ENCODE measurements at regions not wholly inside any gene's neighbourhood (a gene's known extent, or its start where the extent isn't known, plus 50 kb on each side); places are given as distances from the start of the nearest gene placed in this dataset.

DNA sequence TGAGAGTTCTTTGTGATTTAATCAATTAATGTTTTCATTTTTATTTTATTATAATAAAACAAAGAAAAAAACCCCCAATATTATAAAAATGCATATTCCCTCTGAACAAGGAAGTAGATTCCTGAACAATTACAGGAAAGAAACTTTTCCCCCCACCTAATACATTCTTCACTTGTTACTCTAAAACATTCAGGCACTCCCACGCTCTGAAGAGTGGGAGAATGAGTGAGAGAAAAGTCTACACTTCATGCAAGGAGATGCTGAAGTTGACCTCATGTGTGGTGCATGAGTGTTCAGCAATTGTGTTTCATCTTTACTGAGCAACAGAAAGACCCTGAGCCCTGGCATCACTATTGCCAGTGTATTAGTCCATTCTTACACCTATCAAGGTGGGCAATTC, 244.2 kb upstream of the IGFBP3 start:
- peak; percentile 92 for DNase-seq (ENCODE audit: low spot score)

DNA sequence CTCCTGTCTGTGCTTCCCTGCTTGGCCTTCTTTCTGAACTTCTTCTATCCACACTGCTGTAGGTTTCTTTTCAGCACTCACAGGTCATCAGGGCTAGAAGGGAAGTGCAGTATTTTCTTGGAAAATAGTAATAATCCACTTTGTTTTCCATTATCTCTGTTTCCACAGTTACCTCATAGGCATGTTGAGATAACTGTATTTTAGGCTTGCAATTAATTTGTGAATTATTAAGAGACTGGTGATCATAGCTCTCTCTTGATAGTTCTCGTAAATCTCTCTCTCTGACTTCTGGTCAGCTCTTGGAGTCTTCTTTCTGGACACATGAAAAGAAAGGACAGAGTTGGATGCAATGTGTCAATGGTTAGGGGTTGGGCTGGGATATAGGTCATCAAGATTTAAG, 243.6 kb upstream of the IGFBP3 start:
- DNase-seq (ENCODE audit: low spot score) = no peak

DNA sequence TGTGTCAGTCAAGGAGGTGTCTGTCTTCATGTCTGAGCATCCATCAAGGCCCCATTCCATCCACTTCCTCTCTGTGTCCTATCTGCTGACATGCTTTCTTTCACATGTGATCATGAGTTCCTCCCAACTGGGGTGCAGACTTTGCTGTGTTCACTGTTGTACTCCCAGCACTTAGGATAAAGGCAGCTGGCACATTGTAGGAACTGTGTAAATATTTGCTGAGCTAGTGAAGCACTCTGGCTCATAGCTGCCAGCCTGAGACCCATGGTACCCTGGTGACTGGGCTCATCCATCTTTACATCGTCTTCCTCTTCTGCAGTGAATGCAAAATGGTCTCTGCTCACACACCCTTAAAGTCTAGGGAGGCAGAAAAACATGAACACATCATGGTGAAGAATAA, 242.2 kb upstream of the IGFBP3 start:
- DNase-seq (ENCODE audit: low spot score) = no peak

DNA sequence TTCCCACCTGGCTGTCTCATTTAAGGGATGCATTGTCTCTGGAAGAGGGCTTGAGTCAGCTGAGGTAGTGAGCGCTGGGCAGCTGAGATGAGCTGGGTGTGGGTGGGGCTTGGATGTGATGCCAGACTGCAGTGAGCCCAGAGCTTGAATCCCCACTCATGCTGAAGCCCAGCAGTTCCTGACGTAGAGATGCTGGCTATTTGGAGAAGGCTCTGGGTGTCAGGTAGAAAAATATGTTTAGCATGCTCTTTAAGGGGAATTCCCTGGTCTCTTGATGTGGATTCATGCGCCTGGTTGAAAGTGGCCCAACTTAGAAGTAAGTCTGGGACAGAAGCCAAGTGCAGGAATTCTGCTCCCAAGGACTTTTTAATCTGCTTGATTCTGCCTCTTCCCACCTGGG, 241.5 kb upstream of the IGFBP3 start:
- DNase-seq (ENCODE audit: low spot score) = peak; percentile 97

DNA sequence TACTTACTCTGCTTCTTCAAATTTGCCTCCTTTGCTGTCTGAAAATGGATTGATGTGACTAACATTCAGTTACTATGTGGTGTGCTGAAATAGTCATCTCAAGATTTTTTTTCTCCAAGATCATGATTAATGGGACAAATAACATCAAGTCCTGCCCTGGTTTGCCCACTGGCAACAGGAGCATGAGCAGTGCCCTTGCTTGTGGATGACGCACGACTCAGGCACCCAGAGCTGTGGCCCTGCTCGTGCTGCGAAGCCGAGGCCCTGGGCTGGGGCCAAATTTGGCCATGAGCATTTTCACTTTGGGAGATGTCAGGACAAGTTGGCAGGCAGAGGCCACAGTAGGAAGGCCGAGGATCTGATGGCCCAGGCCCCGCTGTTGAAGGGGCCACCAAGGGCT, 239.8 kb upstream of the IGFBP3 start:
- peak; percentile 83 for DNase-seq (ENCODE audit: low spot score)

DNA sequence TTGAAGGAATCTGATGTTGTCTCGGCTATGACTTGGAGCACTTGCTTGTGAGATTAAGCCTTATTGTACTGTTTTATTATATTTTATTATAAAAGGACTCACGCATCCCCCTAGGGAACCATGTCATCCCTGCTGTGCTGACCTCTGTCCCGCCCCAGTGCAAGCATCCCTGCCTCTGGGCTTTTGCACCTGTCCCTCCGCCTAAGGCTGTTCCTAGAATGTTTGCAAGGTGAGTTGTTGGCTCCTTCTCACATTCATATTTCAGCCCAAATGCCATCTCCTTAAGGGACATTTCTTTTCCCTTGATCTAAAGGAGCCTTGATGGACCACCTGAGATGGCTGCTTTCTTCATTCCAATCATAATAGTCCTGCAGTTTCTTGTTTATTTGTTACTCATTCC, 236.9 kb upstream of the IGFBP3 start:
- DNase-seq (ENCODE audit: low spot score) = no peak

DNA sequence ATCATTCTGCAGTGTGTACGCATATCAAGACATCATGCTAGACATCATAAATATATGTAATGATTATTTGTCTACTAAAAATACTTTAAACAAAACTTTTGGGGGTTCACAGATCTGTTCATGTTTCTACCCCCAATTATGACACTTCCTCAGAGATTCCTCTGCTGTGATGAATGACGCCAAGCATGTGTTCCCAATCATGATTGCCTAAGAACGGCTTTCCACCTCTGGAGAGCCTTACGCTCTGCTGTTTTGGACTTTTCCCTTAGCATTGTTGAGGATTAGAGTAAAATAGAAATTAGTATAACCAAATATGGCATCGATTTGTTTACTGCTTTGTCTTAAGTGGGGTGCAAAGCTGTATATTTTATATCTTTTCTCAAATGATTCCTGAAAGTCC, 236.3 kb upstream of the IGFBP3 start:
- no peak for DNase-seq (ENCODE audit: low spot score)

DNA sequence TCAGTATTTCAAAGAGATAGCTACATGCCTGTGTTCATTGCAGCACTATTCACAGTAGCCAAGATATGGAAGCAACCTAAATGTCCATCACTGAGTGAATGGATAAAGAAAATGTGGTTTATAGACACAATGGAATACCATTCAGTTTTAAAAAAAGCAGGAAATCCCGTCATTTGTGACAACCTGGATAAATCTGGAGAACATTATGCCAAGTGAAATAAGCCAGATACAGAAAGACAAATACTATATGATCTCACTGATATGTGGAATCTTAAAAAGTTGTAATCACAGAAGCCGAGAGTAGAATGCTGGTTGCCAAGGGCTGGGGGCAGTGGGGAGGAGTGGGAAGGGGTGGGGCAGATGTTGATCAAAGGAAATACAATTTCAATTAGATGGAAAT, 235.8 kb upstream of the IGFBP3 start:
- no peak for DNase-seq (ENCODE audit: low spot score)

DNA sequence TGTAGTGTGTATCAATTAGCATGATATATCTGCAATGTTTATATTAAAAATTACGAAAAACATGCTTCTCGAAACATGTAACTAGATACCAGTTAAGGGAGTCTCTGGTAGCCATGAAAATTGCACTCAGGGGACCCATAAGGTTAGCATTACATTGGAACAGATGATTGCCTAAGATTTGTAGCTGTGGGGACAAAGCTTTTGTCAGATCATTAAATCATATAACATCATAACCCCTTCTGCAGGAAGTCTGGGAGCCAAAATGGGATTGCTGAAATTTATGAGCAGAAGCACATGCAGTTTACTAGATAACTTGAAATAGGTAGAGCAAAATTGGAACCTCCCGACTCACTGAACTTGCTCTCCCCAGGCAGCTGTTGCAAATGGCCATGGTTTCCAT, 235.0 kb upstream of the IGFBP3 start:
- no peak for DNase-seq (ENCODE audit: low spot score)

DNA sequence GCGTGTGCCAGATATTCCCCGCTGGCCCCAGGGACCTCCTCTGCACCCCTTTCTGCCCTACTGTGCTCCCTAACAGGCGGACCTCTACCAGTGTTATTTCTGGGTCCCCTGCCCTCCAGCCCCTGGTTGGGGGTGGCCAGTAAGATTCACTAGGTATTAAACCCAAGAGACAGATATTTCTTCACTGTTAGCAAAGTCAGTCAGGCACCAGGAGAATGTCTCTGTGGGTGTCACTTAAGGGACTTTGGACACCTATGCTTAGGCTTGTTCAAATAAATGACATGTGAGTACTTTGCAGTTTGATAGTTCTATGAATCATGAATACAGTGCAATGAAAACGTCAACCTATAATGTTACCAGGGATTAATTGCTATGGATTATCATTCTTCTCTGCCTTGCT, 234.3 kb upstream of the IGFBP3 start:
- no peak for DNase-seq (ENCODE audit: low spot score)

DNA sequence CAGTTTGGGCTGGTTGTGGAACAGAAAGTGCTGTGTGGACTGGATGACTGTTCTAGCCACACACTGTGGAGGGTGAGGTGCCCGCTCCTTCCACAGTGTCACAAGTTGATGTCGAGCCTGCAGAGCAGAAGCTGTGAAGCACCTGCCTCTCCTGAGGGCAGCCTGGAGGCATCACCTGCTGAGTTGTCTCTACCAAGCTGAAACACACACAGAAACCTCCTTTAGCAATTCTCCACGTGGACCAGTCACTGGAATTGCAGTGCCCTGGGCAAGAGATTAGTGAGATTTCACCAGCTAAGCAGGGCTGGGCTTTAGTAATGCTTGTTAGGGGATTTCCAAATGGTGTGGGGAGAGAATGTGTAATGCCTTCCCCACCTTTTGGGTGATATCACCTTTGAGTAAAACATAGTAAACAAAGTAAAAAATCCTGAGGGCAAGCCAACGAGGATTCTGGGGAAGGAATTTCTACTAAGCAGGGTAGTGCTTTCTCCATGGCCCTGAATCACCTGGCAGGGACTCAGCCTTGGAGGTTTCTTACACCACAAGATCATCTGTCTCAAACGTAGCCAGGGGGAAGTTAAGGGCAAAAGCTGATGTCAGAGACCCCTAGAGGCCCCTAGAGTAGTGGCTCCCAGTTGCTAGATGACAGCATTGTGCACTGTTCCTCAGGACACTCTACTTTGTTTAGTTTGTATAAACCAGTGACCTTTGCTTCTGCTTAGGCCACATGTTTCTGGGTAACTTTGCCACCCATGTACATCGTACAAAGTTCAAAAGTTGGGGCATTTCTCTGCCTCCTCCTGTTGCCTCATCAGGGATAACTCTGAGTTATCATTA, 233.1 kb upstream of the IGFBP3 start:
- DNase-seq (ENCODE audit: low spot score) = peak; percentile 99

DNA sequence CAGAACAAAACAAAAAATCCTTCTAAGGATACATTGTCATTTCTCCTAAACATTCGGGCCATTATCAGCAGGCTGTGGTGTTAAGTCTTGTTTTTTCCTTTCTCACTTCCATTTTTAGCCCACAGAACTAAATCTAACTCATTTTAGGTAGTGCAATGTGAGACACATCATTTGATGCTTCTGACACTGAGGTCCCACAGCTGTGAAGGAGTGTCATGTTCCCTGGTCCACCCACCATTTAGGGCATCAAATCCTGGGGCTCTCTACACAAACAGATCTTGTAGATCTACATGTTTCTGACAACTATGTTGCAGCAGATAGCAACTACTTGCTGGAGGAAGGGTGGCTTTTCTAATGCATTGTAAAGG, 232.5 kb upstream of the IGFBP3 start:
- no peak for DNase-seq (ENCODE audit: low spot score)

DNA sequence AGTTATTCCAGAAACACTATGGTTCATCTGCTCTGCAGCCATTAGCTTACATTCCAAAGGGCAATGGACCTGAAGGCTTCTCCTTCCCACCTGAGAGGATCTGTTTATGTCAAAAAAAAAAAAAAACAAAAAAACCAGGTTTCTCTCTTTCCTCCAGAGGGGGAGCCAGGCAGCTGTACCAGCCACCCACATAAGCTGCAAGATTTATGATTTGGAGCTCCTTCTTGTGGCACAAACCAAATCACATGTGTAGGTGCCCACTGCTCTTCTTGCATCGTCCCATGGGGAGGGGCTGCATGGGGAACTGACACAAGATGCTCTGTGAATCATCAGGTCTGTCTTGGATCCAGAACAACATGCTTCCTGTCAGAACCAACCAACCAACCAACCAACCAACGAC, 231.6 kb upstream of the IGFBP3 start:
- peak; percentile 64 for DNase-seq (ENCODE audit: low spot score)

DNA sequence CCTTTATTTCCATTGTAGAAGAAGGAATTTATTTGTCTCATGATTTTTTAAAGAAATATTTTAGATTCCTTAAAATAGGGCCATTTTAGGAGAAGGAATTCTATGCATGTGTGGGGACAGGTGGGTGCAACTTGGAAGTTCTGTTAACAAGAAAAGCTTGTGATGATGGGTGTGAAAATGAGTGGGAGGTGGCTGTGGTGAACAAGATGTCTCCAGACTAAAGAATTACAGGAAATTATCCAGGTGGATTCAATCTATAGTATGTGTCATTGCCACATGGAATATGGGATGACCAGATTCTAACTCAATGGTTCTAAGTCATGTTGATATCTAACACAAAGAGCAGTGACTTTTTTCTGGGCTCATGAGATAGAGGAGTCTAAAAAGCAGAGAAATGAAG, 229.6 kb upstream of the IGFBP3 start:
- DNase-seq (ENCODE audit: low spot score) = no peak

DNA sequence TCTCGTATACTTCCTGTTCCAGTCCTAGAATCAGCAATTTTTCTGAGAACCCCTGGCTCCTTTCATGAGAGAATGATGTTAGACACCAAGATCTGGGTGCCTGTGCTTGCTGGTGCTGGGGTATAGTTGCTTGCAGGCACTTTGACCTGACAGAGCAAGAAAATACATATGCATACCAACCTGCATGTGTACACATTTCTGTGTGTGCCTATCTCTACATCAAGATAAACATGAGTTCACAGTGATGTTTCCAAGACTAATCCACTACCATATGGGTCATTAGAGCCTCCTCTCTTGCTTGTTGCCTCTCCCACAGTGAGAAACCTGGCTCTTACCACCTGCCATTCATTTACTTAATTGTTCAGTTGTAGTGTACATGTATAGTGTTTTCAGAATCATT, 229.1 kb upstream of the IGFBP3 start:
- no peak for DNase-seq (ENCODE audit: low spot score)

DNA sequence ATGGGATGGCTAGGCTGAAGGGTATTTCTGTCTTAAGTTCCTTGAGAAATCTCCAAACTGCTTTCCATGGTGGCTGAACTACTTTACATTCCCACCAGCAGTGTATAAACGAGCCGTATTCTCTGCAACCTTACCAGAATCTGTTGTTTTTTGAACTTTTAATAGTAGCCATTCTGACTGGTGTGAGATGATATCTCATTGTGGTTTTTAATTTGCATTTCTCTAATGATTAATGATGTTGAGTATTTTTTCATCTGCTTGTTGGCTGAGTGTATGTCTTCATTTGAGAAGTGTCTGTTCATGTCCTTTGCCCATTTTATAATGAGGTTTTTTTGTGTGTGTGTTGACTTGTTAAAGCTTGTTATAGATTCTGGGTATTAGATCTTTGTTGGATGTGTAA, 226.8 kb upstream of the IGFBP3 start:
- no peak for DNase-seq (ENCODE audit: low spot score)

DNA sequence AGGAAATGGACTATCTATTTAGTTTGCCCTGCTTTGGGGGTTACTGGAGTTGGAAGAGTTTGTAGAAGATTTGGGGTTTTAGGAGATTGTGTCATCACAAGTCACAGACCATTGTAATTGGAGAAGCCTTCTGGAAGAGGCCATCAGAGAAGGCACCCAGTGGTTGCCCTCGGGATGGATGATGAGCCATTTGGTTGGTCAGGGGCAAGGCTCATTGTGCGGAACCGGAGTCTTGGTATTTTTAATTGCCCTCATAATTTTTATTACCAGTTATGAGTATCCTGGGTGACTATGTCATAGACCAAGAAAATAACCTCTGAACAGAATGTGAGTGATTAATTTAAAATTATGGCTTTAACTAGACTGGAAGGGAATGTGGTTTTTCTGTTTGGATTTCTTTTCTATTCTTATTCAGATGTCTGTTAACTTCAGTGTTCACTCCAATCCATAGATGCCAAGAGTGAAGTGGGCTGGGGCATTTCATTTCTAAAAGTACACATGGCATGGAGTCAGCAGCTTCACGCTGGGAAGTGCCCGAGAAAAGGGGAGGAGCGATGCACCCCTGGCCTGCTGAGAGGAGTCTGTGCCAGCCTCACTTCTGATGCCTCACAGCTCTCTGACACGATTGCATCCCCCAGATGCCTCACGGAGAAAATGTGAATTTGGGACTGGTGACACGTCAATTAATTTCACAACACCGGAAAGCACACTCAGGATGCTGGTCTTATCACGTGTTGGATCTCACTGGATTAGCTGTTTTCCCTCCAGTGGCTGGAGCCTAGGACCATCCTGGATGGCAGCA, 225.6 kb upstream of the IGFBP3 start:
- peak; percentile 85 for DNase-seq (ENCODE audit: low spot score)

DNA sequence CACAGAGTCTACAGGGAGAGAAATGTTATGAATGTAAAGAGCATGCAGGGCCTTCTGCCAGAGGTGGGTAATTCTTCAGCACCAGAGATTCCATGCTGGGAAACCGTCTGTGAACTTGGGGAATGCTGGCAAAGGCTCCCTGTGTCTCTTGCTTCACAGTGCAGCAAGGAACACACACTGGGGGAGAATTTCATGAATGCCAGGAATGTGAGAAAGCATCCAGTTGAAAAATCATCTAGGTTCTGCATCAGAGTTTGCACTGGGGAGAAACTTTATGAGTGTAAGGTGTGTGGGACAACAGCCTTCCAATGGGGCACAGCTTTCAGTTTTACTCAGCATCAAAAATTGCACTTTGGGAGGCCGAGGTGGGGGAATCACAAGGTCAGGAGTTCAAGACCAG, 224.3 kb upstream of the IGFBP3 start:
- DNase-seq (ENCODE audit: low spot score) = peak; percentile 100

DNA sequence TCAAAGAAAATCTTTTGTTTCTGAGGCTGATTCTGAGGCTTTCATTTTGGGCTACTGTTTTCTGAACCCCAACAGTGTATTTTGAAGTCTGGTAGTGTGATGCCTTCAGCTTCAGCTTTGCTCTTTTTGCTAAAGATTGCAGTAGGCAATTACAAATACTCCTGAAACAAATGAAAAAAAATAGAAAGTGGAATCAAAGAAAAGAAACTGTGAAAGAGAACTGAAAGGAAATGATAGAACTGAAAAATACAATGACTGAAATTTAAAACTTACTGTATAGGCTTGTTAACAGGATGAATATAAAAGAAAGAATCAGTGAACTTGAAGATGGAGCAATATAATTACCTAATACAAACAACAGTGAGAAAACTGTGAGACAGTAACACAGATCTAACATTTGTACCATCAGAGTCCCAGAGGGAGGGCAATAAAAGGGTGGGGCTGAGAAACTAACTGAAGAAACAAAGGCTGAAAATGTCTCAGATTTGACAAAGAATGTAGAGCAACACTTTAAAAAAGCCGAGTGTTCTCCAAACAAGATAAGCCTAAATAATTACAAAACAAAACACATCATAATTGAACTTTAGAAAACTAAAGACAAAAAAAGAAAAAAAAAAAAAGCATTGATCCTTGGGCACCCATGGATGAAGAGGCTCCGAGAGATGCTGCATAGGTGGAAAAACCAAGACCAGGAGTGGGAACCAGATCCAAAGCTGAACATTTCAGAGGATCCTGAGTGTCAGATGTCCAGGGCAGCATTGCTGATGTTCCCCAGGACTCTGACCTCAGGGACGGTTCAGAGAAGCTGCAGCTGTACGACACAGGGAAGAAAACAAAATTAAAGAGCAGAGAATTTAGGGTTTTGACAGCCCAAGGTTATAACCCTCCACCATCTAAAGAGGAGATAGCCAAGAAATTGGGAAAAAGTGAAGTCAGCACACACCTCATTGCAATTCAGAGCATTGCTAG, 223.2 kb upstream of the IGFBP3 start:
- DNase-seq (ENCODE audit: low spot score) = no peak

DNA sequence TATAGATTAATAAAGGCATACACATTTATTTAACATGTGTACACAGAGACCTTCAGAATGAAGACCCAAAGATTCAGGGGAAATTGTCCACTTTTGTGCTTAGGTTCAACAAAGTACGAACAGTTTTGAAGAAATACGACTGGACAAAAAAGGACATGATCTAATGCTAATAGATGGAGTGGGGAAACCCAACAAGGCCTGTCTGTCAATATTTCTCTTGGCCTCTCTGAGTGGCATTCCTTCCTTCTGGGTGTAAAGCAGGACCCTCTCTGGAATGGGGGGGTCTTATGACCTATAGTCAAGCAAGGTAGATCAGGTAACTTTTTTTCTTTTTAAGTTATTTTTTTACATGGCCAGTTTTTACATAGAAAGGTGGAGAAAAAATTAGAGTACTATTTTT, 222.3 kb upstream of the IGFBP3 start:
- no peak for DNase-seq (ENCODE audit: low spot score)

DNA sequence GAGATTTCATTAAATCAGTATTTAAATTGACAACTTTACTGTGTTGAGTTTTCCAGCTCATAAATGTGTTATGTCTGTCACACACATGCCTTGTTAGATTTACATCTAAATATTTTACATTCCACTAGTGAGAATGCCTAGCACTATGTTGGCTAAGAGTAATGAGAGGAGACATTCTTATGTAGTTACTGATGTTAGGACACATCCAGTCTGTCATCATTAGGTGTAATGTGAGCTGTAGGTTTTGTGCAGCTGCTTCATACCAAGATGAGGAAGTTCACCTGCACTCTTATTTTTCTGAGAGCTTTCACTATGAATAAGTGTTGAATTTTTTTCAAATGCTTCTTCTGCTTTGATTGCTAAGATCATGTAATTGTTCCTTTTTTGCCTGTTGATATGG, 218.0 kb upstream of the IGFBP3 start:
- peak; percentile 94 for DNase-seq (ENCODE audit: low spot score)

DNA sequence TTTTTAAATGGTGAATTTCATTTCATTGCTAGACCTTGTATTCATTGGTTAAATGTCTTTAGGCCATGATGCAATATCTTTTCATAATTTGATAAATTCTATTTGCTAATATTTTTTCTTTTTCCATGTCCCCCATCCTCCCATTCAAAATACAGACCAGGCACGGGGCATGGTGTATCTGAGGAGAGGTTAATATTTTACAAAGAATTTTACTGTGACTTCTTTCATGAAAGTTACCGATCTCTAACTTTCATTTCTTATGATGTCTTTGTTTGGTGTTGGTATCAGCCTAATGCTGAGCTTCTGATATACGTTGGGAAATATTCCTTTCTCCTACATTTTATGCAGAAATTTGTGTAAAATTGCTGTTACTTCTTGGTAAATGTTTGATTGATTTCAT, 216.7 kb upstream of the IGFBP3 start:
- DNase-seq (ENCODE audit: low spot score) = no peak

All from kidney tubule cell (primary cell).